ENCODE measurements at regions not wholly inside any gene's neighbourhood (a gene's known extent, or its start where the extent isn't known, plus 50 kb on each side); places are given as distances from the start of the nearest gene placed in this dataset.
A peak's percentile ranks its signal among the peaks of the same experiment; 100 is the strongest.
"Not testable (repeated sequence)": the region's sequence is repeated elsewhere in the genome, so short reads cannot be mapped to it uniquely, and the experiment has no call there.

- not testable (repeated sequence) for DNase-seq (ENCODE audit: low read depth)
These were observed 134.7 kb downstream of the ARHGAP11B start for GRCh38 chr15:30760633-30761032.

- not testable (repeated sequence) for DNase-seq (ENCODE audit: low read depth)
These were observed 135.4 kb downstream of the ARHGAP11B start for GRCh38 chr15:30761365-30761764.

GRCh38 chr15:30769390-30770124 is 134.2 kb upstream of the FAN1 start:
- not testable (repeated sequence) for DNase-seq (ENCODE audit: low read depth)

- no peak for DNase-seq (ENCODE audit: low read depth)
These were observed 133.0 kb upstream of the FAN1 start for GRCh38 chr15:30770759-30771158.

GRCh38 chr15:30783019-30783418 is 120.7 kb upstream of the FAN1 start:
- DNase-seq (ENCODE audit: low read depth): no peak

- DNase-seq (ENCODE audit: low read depth): no peak
These were observed 115.1 kb upstream of the FAN1 start for GRCh38 chr15:30788595-30788994.

GRCh38 chr15:30791239-30792175 is 112.2 kb upstream of the FAN1 start:
- DNase-seq (ENCODE audit: low read depth): peak; percentile 43

- DNase-seq (ENCODE audit: low read depth): not testable (repeated sequence)
These were observed 110.9 kb upstream of the FAN1 start for GRCh38 chr15:30792843-30793242.

- DNase-seq (ENCODE audit: low read depth): no peak
These were observed 109.3 kb upstream of the FAN1 start for GRCh38 chr15:30794388-30794787.

GRCh38 chr15:30799565-30799964 is 104.2 kb upstream of the FAN1 start:
- DNase-seq (ENCODE audit: low read depth): not testable (repeated sequence)

GRCh38 chr15:30801140-30801895 is 102.4 kb upstream of the FAN1 start:
- DNase-seq (ENCODE audit: low read depth): peak; percentile 10

- DNase-seq (ENCODE audit: low read depth): not testable (repeated sequence)
These were observed 101.7 kb upstream of the FAN1 start for GRCh38 chr15:30802001-30802400.

- not testable (repeated sequence) for DNase-seq (ENCODE audit: low read depth)
These were observed 100.0 kb upstream of the FAN1 start for GRCh38 chr15:30803703-30804102.

GRCh38 chr15:30816430-30816829 is 87.3 kb upstream of the FAN1 start:
- no peak for DNase-seq (ENCODE audit: low read depth)

GRCh38 chr15:30823068-30823813 is 80.5 kb upstream of the FAN1 start:
- peak; percentile 83 for DNase-seq (ENCODE audit: low read depth)

GRCh38 chr15:30824518-30825195 is 79.1 kb upstream of the FAN1 start:
- DNase-seq (ENCODE audit: low read depth): peak; percentile 48

- peak; percentile 10 for DNase-seq (ENCODE audit: low read depth)
These were observed 76.0 kb upstream of the FAN1 start for GRCh38 chr15:30827625-30828303.

GRCh38 chr15:30828304-30828639 is 75.4 kb upstream of the FAN1 start:
- DNase-seq (ENCODE audit: low read depth): peak; percentile 60

GRCh38 chr15:30830961-30831360 is 72.8 kb upstream of the FAN1 start:
- DNase-seq (ENCODE audit: low read depth): no peak

GRCh38 chr15:30833379-30833778 is 70.3 kb upstream of the FAN1 start:
- DNase-seq (ENCODE audit: low read depth): not testable (repeated sequence)

Data from RPMI7951 (cell line).